Activated naive CD8-positive, alpha-beta T cell treated with anti-CD3 and anti-CD28 coated beads for 36 hours (primary cell): ENCODE measurements at regions not wholly inside any gene's neighbourhood (a gene's known extent, or its start where the extent isn't known, plus 50 kb on each side); places are given as distances from the start of the nearest gene placed in this dataset.
A peak's percentile ranks its signal among the peaks of the same experiment; 100 is the strongest.

Experiments used
- DNase-seq: peaks from one replicate; pipeline ENCODE4 v3.0.0; 2021
- H3K27ac Mint-ChIP-seq: one replicate; pipeline ENCODE4 v1.8.0; 2022; ENCODE audit warnings: mild to moderate bottlenecking, moderate library complexity, mixed read lengths
- H3K27me3 Mint-ChIP-seq: one replicate; pipeline ENCODE4 v1.8.0; 2022; ENCODE audit warnings: mild to moderate bottlenecking, mixed read lengths
- H3K36me3 Mint-ChIP-seq: one replicate; pipeline ENCODE4 v1.8.0; 2021; ENCODE audit warnings: mild to moderate bottlenecking, mixed read lengths
- H3K4me1 Mint-ChIP-seq: one replicate; pipeline ENCODE4 v1.8.0; 2021; ENCODE audit warnings: mixed read lengths
- H3K4me3 Mint-ChIP-seq: one replicate; pipeline ENCODE4 v1.8.0; 2022; ENCODE audit warnings: mild to moderate bottlenecking, moderate library complexity, mixed read lengths
- H3K9me3 Mint-ChIP-seq: one replicate; pipeline ENCODE4 v1.8.0; 2022; ENCODE audit warnings: mixed read lengths

DNA sequence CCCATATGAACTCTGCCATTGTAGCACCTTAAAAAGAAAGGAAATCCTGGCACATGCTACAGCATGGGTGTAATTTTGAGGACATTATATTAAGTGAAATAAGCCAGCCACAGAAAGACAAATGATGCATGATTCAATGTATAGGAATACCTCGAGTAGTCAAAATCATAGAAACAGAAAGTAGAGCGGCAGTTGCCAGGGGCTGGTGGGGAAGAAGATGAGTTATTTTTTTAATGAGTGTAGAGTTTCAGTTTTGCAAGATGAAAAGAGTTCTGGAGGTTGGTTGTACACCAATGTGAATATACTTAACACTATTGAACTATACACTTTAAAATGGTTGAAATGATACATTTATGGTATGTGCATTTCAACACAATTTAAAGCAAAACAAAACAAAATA, 133.0 kb downstream of the ZDHHC21 start:
- peaks cover 11% of the 10 kb centered on the region for H3K27me3 Mint-ChIP-seq
- DNase-seq = peak; percentile 10
- no peak overlapping the region for H3K4me3 Mint-ChIP-seq
- peaks cover 2% of the 10 kb centered on the region for H3K9me3 Mint-ChIP-seq
- H3K27ac Mint-ChIP-seq = no peak overlapping the region
- H3K4me1 Mint-ChIP-seq = peaks cover 8% of the 10 kb centered on the region
- H3K36me3 Mint-ChIP-seq = no peaks in the 10 kb centered on the region

DNA sequence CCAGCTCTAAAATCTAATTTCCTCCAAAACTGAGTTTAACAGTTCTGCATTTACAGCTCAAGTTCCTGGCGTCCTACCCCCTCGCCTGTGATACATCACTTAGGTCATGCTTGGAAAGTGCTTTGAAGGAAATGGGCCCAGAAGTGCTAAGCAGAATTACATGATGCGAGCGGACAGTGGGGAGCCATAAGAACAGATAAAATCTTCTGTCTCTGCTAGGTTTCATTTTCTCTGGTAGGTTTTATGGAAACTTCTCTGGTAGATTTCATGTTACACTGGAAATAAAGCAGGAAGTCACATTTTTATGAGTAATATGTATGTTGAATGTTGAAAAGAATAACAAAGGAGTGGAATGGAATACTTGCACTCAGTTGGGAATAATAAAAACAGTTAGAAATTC, 138.3 kb downstream of the ZDHHC21 start:
- Mint-ChIP-seq H3K9me3 (peaks cover 2% of the 10 kb centered on the region), H3K27me3 (peaks cover 7% of the 10 kb centered on the region), H3K4me1 (no peaks in the 10 kb centered on the region), H3K36me3 (no peaks in the 10 kb centered on the region), H3K27ac (no peak overlapping the region), H3K4me3 (no peak overlapping the region)
- no peak for DNase-seq

DNA sequence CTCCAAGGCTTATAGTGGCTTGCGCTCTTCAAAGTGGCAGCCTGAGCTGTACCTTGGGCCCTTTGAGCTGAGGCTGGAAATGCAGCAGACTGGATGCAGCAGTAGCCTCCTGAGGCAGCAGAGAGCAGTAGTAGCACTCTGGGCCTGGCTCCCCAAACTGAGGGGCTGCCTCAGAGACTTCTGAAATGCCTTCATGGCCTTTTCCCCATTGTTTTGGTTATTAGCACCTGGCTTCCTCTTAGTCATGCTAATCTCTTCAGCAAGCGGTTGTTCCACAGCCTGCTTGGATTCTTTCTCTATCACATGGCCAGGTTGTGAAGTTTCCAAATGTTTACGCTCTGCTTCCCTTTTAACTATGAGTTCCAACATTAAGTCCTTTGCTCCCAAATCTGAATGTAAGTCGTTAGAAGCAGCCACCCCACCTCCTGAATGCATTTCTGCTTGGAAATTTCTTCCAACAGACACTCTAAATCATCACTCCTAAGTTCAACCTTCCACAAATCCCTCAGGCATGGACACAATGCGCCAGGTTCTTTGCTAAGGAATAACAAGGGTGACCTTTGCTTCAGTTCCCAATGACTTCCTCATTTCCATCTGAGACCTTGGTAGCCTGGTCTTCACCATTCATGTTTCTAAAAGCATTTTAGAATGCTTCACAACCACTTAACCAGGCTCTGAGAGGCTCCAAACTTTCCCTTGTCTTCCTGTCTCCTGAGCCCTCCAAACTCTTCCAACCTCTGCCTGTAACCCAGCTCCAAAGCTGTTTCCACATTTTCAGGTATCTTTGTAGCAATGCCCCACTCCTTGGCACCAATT, 145.8 kb downstream of the ZDHHC21 start:
- Mint-ChIP-seq H3K36me3 (no peaks in the 10 kb centered on the region), H3K4me1 (no peaks in the 10 kb centered on the region), H3K9me3 (no peaks in the 10 kb centered on the region)

DNA sequence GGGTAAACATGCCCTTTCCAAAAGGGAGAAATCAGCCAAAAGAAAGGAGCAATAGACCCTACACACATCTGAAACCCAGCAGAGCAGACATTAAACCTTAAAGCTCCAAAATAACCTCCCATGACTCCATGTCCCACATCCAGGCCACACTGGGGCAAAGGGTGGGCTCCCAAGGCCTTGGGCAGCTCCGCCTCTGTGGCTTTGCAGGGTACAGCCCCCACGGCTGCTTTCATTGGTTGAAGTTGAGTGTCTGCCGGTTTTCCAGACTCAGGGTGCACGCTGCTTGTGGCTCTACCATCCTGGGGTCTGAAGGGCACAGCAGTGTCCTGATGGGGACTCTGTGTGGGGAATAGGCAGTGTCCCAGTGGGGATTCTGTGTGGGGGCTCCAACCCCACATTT, 146.5 kb downstream of the ZDHHC21 start:
- no peaks in the 10 kb centered on the region for H3K4me1 Mint-ChIP-seq
- H3K27me3 Mint-ChIP-seq = peaks cover 6% of the 10 kb centered on the region
- no peak for DNase-seq
- no peak overlapping the region for H3K27ac Mint-ChIP-seq
- no peaks in the 10 kb centered on the region for H3K9me3 Mint-ChIP-seq
- H3K4me3 Mint-ChIP-seq = no peak overlapping the region
- H3K36me3 Mint-ChIP-seq = no peaks in the 10 kb centered on the region

More for the DNA sequence above, 145.8 kb downstream of the ZDHHC21 start:
- H3K27ac Mint-ChIP-seq = no peak overlapping the region
- no peak overlapping the region for H3K4me3 Mint-ChIP-seq
- no peak for DNase-seq
- H3K27me3 Mint-ChIP-seq = peaks cover 6% of the 10 kb centered on the region

DNA sequence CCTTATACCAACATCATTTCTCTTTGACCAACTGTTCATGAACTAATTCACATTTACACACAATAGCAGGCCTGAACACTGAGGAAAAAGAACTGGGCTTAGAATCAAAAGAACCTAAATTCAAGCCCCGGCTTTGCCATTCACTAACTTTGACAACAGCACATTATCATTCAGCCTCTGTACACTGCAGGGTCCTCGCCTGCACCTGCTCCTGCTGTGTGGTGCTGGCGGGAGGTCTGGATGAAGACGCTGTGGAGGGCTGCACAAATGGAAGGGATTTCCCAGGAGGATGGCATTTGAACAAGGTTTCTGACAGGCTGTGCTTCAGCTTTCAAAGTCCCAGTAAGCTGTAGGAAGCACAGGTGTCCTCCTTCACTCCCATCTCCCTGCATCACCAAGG, 151.2 kb downstream of the ZDHHC21 start:
- no peaks in the 10 kb centered on the region for H3K36me3 Mint-ChIP-seq
- H3K4me3 Mint-ChIP-seq = no peak overlapping the region
- no peaks in the 10 kb centered on the region for H3K4me1 Mint-ChIP-seq
- no peak overlapping the region for H3K27ac Mint-ChIP-seq
- no peaks in the 10 kb centered on the region for H3K9me3 Mint-ChIP-seq
- no peak for DNase-seq
- H3K27me3 Mint-ChIP-seq = peaks cover 9% of the 10 kb centered on the region

DNA sequence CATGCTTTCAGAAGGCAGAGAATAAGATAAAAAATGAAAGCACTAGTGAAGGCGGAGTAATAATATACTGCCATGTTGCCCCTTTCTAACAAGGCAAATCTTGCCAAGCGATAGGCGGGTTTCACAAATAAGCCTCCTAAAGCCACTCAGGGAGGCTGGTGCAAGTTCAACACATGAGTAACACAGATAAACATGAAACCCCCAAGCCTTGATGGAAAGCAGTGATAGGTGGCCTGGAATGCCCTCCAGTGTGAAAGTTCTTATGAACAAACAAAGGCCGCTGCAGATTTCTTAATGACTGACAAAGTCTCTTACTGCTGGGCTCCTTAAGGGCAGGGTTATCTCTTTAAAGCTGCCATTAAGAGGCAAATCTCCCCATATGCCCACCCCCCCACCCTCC, 154.7 kb downstream of the ZDHHC21 start:
- peaks cover 17% of the 10 kb centered on the region for H3K27me3 Mint-ChIP-seq
- no peak for DNase-seq

DNA sequence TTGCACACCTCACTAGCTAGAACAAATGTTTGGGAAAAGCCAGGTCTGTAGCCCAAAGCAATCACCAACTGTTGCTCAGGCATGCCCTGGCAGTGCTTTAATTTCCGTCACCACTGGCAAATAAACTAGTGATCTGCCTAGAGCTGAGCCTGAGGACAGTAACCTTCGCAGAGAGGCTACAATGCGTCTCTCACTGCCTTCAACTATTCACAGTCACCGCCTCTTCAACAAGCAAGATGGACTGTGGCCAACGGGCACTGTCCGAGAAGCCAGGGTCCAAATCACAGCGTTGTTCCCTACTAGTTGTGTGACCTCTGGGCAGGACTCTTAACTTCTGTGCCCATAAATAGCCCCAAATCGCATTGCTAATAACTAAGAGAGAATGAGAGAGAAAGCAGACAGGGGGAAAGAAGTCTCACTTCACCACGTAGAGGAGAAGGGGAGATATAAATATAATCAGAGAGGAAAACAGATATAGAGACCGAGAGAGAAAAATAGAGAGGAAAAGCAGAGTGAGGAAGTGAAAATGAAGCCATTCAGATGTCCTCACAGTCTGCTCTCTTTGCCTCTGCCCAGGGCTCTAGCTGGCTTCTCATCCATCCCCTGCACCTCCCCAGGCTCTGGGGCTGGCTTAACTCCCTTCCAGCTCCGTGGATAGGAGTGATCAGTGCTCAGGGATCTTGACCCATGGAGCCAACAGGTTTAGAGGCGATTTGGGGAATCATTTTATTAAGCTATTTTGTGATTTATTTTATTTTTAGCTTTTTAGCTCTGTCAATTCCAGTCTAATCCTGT, 157.9 kb downstream of the ZDHHC21 start:
- peaks cover 20% of the 10 kb centered on the region for H3K27me3 Mint-ChIP-seq
- no peaks in the 10 kb centered on the region for H3K36me3 Mint-ChIP-seq
- no peak for DNase-seq
- H3K4me3 Mint-ChIP-seq = no peak overlapping the region
- no peaks in the 10 kb centered on the region for H3K4me1 Mint-ChIP-seq
- H3K27ac Mint-ChIP-seq = no peak overlapping the region
- H3K9me3 Mint-ChIP-seq = no peaks in the 10 kb centered on the region

More for the DNA sequence above, 154.7 kb downstream of the ZDHHC21 start:
- H3K36me3 Mint-ChIP-seq = no peaks in the 10 kb centered on the region
- no peaks in the 10 kb centered on the region for H3K9me3 Mint-ChIP-seq
- no peaks in the 10 kb centered on the region for H3K4me1 Mint-ChIP-seq
- H3K27ac Mint-ChIP-seq = no peak overlapping the region
- H3K4me3 Mint-ChIP-seq = no peak overlapping the region

DNA sequence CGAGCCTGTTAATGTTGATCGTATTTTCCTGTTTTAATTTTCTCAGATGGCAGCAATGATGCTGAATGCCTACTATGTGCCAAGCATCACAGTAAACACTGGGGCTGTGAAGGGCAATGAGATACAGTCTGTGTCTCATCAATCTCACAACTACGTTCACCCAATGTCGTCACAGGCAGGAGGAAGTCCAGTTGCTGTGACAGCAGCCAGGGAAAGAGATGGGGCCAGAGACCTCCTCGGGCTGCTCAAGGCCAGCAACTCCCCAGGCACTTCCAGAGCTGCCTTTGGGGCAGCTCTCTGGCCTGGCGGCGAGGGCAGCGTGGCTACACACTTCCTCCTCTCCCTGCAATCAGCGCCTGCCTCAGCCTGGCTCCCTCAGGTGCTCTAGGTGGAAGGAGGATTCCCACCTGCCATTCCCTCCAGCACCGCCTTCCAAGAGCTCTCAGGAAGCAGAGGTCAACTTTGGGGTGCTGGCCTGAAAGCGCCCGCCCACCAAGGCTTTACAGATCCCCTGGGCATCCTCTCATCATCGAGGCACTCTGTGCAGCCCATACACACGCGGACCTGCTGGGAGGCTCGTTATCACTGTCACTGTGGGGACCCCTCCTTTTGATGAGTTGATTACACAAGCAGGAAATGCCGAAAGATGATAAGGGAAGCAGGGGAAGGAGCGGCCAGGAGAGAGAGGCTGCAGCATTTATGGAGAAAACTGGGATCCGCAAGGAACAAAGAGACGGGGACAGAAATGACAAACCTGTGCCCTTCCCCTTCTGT, 159.2 kb downstream of the ZDHHC21 start:
- H3K4me1 Mint-ChIP-seq = no peaks in the 10 kb centered on the region
- no peaks in the 10 kb centered on the region for H3K36me3 Mint-ChIP-seq
- DNase-seq = no peak
- no peak overlapping the region for H3K27ac Mint-ChIP-seq
- H3K9me3 Mint-ChIP-seq = no peaks in the 10 kb centered on the region
- H3K4me3 Mint-ChIP-seq = no peak overlapping the region
- H3K27me3 Mint-ChIP-seq = peaks cover 20% of the 10 kb centered on the region

DNA sequence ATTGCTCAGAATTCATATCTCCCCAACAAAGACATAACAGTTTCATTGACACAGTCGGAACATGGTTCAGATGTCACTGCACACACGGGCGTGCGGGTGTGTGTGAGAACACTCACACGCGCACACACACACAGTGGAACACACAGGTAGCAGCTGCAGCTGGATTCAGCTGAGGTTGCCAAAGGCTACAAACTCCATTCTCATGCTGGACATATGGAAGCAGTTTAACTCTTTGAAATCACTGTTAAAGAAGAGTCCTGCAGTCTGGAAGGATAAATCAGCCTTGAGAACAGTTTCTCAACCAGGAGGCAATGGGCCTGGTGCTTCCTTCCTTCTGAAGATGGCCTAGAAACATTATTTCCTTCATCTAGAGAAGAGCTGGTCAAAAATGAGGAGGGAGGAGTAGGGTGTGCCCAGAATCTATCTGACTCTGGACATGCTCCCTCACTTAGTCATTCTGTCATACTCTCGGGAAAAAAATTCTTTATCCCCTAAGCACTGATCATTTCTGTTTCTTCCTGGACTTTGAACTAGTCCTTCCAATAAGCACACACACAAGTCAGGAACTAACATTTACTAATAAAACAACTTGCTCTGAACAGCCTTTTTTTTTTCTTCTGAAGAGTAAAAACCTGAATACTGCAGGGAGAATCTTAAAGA, 160.6 kb downstream of the ZDHHC21 start:
- no peak overlapping the region for H3K27ac Mint-ChIP-seq
- H3K9me3 Mint-ChIP-seq = no peaks in the 10 kb centered on the region
- H3K27me3 Mint-ChIP-seq = peaks cover 20% of the 10 kb centered on the region
- no peak overlapping the region for H3K4me3 Mint-ChIP-seq
- no peaks in the 10 kb centered on the region for H3K36me3 Mint-ChIP-seq
- no peak for DNase-seq
- H3K4me1 Mint-ChIP-seq = no peaks in the 10 kb centered on the region

DNA sequence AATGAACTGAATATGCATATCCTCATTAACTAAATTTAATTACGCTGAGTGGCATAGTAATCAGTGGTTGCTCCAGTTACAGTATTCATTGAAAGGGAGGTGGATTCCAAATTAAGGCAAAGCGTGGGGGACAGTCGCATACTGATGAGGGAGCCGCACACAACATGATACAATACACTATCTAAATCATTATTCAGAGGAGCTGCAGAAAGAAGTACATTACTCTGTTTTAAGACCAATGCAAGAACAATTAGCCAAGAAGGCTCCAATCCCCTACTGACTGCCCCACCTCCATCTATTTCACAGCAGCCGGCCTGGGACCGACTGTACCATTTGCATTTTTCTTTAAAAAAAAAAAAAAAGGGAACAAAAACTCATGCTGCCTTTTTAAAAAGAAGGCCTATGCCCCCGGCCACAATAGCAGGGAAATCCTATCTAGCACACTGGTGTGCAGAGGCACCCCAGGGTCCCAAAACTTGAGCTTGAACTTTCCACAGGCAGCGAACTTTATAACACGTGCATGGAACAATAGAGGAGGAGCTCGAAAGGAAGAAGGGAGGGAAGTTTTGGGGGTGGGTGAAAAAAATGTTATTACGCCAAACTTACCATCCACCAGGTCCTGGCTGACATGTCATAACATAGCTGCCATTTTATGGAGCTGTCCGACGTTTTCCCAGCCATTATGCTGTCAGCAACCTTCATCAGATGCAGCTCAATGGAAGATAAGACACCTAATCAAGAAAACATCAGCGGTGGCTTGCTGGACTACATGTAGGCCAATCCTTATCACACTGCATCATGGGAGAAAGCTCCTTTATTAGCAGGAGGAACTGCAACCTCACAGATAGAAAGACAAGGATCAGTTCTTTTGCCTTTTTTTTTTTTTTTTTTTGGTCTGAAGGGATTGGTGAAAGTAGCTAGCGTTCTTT, 161.6 kb downstream of the ZDHHC21 start:
- H3K27ac Mint-ChIP-seq = no peak overlapping the region
- no peaks in the 10 kb centered on the region for H3K36me3 Mint-ChIP-seq
- no peak for DNase-seq
- peaks cover 24% of the 10 kb centered on the region for H3K27me3 Mint-ChIP-seq
- H3K4me1 Mint-ChIP-seq = no peaks in the 10 kb centered on the region
- H3K4me3 Mint-ChIP-seq = no peak overlapping the region
- no peaks in the 10 kb centered on the region for H3K9me3 Mint-ChIP-seq

DNA sequence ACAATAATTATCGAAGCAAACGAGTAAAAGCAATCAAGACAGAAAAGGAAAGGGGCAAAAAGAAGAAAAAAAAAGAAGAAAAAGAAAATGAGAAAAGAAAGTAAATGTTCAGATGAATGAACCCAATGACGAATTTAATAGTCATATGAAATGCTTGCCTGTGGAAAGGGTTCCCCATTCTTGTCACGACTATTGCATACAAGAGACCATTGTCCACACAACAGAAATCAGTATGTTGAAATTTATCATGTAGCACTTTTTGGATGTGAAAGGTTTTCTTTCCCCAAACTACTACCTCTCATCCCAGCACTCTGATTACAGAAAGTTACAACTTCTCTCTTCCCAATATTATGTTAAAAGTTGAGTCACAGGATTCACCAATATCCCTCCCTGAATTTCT, 162.4 kb downstream of the ZDHHC21 start:
- Mint-ChIP-seq H3K9me3 (no peaks in the 10 kb centered on the region), H3K27me3 (peaks cover 22% of the 10 kb centered on the region), H3K36me3 (no peaks in the 10 kb centered on the region), H3K4me1 (no peaks in the 10 kb centered on the region), H3K4me3 (no peak overlapping the region), H3K27ac (no peak overlapping the region)
- no peak for DNase-seq

DNA sequence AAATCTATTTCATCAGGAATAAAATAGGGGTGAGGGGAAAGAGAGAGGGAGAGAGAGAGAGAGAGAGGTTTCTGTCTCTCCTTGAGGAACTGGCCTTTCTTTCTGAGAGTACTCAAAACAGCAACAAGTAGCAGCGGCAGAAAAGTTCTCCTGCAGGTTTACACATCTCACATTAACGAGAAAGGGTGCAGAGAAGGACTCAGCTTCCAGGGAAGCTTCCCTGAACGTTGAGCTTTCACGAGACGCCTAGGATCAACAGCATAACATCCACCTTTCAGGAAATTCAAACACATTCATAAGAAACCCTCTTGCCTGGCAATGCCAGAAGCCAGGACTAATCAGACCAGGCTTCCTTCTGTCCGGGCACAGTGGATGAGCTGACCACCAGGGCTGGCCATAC, 162.9 kb downstream of the ZDHHC21 start:
- Mint-ChIP-seq H3K27ac (no peak overlapping the region), H3K4me3 (no peak overlapping the region), H3K4me1 (no peaks in the 10 kb centered on the region), H3K27me3 (peaks cover 22% of the 10 kb centered on the region), H3K36me3 (no peaks in the 10 kb centered on the region), H3K9me3 (no peaks in the 10 kb centered on the region)
- DNase-seq = no peak

DNA sequence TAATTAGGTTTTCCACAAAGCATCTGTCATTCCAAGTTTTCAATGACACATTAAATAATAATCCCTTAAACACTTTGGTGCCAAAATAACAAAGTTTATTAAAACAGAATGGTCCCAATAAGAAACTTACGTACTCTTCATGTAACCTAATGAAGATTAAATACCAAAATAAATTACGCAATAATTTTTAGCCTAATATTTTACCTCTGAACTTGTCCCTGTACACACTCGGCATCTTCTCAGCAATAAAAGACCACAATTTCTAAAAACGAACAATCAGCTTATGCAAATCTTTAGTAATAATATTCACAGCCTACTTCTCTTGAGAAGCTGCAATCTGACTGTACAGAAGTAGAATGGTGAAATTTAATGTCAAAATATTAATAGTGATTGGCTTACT, 163.6 kb downstream of the ZDHHC21 start:
- Mint-ChIP-seq H3K9me3 (no peaks in the 10 kb centered on the region), H3K4me1 (no peaks in the 10 kb centered on the region), H3K4me3 (no peak overlapping the region), H3K27me3 (peaks cover 17% of the 10 kb centered on the region), H3K36me3 (no peaks in the 10 kb centered on the region), H3K27ac (no peak overlapping the region)
- DNase-seq = no peak

DNA sequence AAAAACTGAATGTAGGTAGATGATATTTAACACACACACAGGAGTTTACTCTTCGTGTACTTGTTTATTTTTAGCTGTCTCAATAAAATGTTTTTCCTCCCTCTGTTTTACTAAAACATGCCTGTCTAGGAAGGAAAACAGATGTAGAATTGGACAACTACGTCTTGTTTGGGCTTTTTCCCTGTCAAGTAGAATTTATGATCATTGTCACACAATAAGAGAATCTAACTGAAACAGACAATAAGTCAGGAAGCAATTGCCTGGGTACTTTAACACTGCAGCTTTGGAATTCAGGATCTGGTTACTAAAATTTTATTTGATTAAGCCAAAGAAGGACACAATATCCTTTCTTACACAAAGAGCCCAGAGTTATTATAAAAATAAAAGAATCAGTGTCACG, 164.2 kb downstream of the ZDHHC21 start:
- no peak overlapping the region for H3K27ac Mint-ChIP-seq
- peaks cover 12% of the 10 kb centered on the region for H3K27me3 Mint-ChIP-seq
- no peaks in the 10 kb centered on the region for H3K36me3 Mint-ChIP-seq
- H3K4me1 Mint-ChIP-seq = no peaks in the 10 kb centered on the region
- DNase-seq = no peak
- H3K9me3 Mint-ChIP-seq = no peaks in the 10 kb centered on the region
- H3K4me3 Mint-ChIP-seq = no peak overlapping the region
